Endometrium (tissue), 2 donors: ENCODE measurements at regions not wholly inside any gene's neighbourhood (a gene's known extent, or its start where the extent isn't known, plus 50 kb on each side); places are given as distances from the start of the nearest gene placed in this dataset.

Experiments
- FAIRE-seq: peaks from 2 replicates; lab custom pipeline; 2012; peaks lifted over from hg19 to GRCh38; lab: Jason Lieb, UNC
- donor health status: control.
- donor health status: control.

GRCh38 chr2:196399096-196399495 lies 227.7 kb upstream of the STK17B start:
- FAIRE-seq, result no peak

- no peak for FAIRE-seq
Observed at GRCh38 chr2:196399722-196400691, 228.6 kb upstream of the STK17B start.

- no peak for FAIRE-seq
Observed at GRCh38 chr2:196403471-196403870, 232.1 kb upstream of the STK17B start.

- FAIRE-seq, result no peak
Observed at GRCh38 chr2:196404276-196404675, 232.9 kb upstream of the STK17B start.

GRCh38 chr2:196407675-196408264 lies 231.7 kb upstream of the CCDC150 start:
- no peak for FAIRE-seq

- no peak for FAIRE-seq
Observed at GRCh38 chr2:196409376-196409775, 230.1 kb upstream of the CCDC150 start.

- no peak for FAIRE-seq
Observed at GRCh38 chr2:196410008-196410407, 229.5 kb upstream of the CCDC150 start.

- no peak for FAIRE-seq
Observed at GRCh38 chr2:196413821-196414274, 225.7 kb upstream of the CCDC150 start.

- FAIRE-seq, result no peak
Observed at GRCh38 chr2:196415384-196415783, 224.1 kb upstream of the CCDC150 start.

- no peak for FAIRE-seq
Observed at GRCh38 chr2:196420143-196420542, 219.4 kb upstream of the CCDC150 start.

GRCh38 chr2:196421880-196422279 lies 217.6 kb upstream of the CCDC150 start:
- FAIRE-seq, result no peak

- no peak for FAIRE-seq
Observed at GRCh38 chr2:196422361-196422760, 217.2 kb upstream of the CCDC150 start.

- no peak for FAIRE-seq
Observed at GRCh38 chr2:196426122-196426521, 213.4 kb upstream of the CCDC150 start.

GRCh38 chr2:196427986-196428634 lies 211.4 kb upstream of the CCDC150 start:
- FAIRE-seq, result no peak

GRCh38 chr2:196431076-196431475 lies 208.4 kb upstream of the CCDC150 start:
- no peak for FAIRE-seq

GRCh38 chr2:196431957-196432356 lies 207.6 kb upstream of the CCDC150 start:
- FAIRE-seq, result no peak

GRCh38 chr2:196433116-196433515 lies 206.4 kb upstream of the CCDC150 start:
- no peak for FAIRE-seq

- FAIRE-seq, result no peak
Observed at GRCh38 chr2:196434217-196434616, 205.3 kb upstream of the CCDC150 start.

GRCh38 chr2:196435189-196435588 lies 204.3 kb upstream of the CCDC150 start:
- no peak for FAIRE-seq

GRCh38 chr2:196437626-196438025 lies 201.9 kb upstream of the CCDC150 start:
- FAIRE-seq, result no peak

GRCh38 chr2:196439760-196440159 lies 199.8 kb upstream of the CCDC150 start:
- no peak for FAIRE-seq

GRCh38 chr2:196440413-196440812 lies 199.1 kb upstream of the CCDC150 start:
- FAIRE-seq, result no peak

- no peak for FAIRE-seq
Observed at GRCh38 chr2:196441527-196441926, 198.0 kb upstream of the CCDC150 start.
